Spleen (tissue), 7 donors: ENCODE measurements at regions not wholly inside any gene's neighbourhood (a gene's known extent, or its start where the extent isn't known, plus 50 kb on each side); places are given as distances from the start of the nearest gene placed in this dataset.

Experiments
- CTCF ChIP-seq, 11 experiments: fragments of 200-600 bp in 7 of 11; fragments of 450-650 bp in 4 of 11; sonication (generic) in 4 of 11; IDR thresholded peaks in 8 of 11; conservative IDR thresholded peaks in 3 of 11; 1 replicate in 7 of 11; 2 replicates in 4 of 11; pipeline versions ENCODE4 v1.4.0 to v1.8.0; 2016 to 2021; ENCODE audit warnings: antibody characterized with exemption in 11 of 11, inconsistent platforms in 4 of 11, mild to moderate bottlenecking in 1 of 11
- POLR2A ChIP-seq, 3 donors: fragments of 450-650 bp; IDR thresholded peaks; one replicate each; pipeline ENCODE4 v1.5.1; 2017; ENCODE audit warnings: antibody characterized with exemption in 3 of 3, mild to moderate bottlenecking in 1 of 3
- donor health status: DM: no; HTN: no; CAD: no; lungs with moderate emphysema.
- donor health status: DM: no; HTN: no; CAD: no.
- donor health status: DM: no; HTN: no; CAD: no.

DNA sequence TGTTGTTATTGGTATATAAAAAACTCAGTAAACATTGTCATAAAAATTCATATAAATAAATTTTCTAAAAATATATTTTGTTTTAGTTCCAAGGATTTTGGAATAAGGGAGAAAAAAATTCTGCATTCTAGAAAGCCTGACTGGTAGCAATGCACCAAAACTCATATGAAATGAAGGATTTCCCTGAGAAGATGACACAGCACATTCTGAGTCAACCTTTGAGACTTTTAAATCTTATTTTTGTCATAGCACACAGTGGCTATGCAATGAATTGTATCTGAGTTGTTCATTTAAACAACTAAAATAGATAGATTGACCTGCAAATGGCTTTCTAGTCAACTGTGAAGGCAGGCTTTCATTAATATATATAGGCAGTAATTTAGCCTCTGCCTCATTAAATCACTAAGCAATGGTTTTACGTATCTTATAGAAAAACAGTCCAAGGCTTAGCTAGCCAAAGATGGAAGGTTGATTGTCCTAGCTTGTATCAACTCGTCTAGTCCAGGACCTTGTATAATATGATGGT, 239.1 kb upstream of the NEIL3 start:
- TF ChIP-seq CTCF (IDR thresholded peaks at IDR 0.05 in 8 of 11, conservative IDR thresholded peaks at IDR 0.05 in 3 of 11), result no peak
- no peak for TF ChIP-seq POLR2A (IDR thresholded peaks at IDR 0.05)
